ENCODE measurements at regions not wholly inside any gene's neighbourhood (a gene's known extent, or its start where the extent isn't known, plus 50 kb on each side); places are given as distances from the start of the nearest gene placed in this dataset.

GRCh38 chr9:129332581-129332980, 154.5 kb upstream of the IER5L start:
- H3K27me3 ChIP-seq (ENCODE audit: insufficient read depth) = no peaks in the 10 kb centered on the region
- WGBS (ENCODE audit: low lambda C conversion rate) = 94% methylated on average over 4 of the region's 4 CpGs
- H3K79me2 ChIP-seq (ENCODE audit: insufficient read depth) = no peaks in the 10 kb centered on the region
- POLR2A ChIA-PET = interaction anchor here (0.6 to 1.4 kb wide), 2 partner anchors 12 to 264 kb away, joined by 3 to 4 read pairs; no protein-coding TSS in a partner anchor
- H3K9me2 ChIP-seq = no peaks in the 10 kb centered on the region
- peaks cover 32% of the 10 kb centered on the region for H3F3A ChIP-seq (replicated peaks; ENCODE audit: insufficient read depth)
- no peaks in the 10 kb centered on the region for H4K20me1 ChIP-seq (ENCODE audit: insufficient read depth)
- no peaks in the 10 kb centered on the region for H3K36me3 ChIP-seq (replicated peaks in 1 of 2; ENCODE audit: control insufficient read depth in 1 of 2, insufficient read depth in 2 of 2, low read length in 1 of 2)
- peak overlapping the region; percentile 33 to 54 for H3K27ac ChIP-seq (ENCODE audit: low read depth in 2 of 2, low read length in 1 of 2)
- TF ChIP-seq USF2 (IDR thresholded peaks at IDR 0.05; ENCODE audit: borderline replicate concordance, low read depth, low read length) (no peak), RFX5 (IDR thresholded peaks at IDR 0.05; ENCODE audit: low read length) (no peak), ELF1 (IDR thresholded peaks at IDR 0.05) (no peak), GABPA (IDR thresholded peaks at IDR 0.05; ENCODE audit: low read depth) (no peak), JUND (IDR thresholded peaks at IDR 0.05) (no peak), RXRA (IDR thresholded peaks at IDR 0.05; ENCODE audit: borderline replicate concordance, low read depth) (no peak), NRF1 (IDR thresholded peaks at IDR 0.05; ENCODE audit: low read depth, low read length) (no peak), TEAD4 (IDR thresholded peaks at IDR 0.05; ENCODE audit: borderline replicate concordance, insufficient read depth) (no peak), MEF2A (IDR thresholded peaks at IDR 0.05; ENCODE audit: borderline replicate concordance, low read depth) (no peak), RAD21 (IDR thresholded peaks at IDR 0.05; ENCODE audit: low read length) (no peak), NFIC (IDR thresholded peaks at IDR 0.05; ENCODE audit: borderline replicate concordance) (no peak), GATA2 (CRISPR knock-in tag; IDR thresholded peaks at IDR 0.05) (no peak)
- TF ChIP-seq, protein P1, sequence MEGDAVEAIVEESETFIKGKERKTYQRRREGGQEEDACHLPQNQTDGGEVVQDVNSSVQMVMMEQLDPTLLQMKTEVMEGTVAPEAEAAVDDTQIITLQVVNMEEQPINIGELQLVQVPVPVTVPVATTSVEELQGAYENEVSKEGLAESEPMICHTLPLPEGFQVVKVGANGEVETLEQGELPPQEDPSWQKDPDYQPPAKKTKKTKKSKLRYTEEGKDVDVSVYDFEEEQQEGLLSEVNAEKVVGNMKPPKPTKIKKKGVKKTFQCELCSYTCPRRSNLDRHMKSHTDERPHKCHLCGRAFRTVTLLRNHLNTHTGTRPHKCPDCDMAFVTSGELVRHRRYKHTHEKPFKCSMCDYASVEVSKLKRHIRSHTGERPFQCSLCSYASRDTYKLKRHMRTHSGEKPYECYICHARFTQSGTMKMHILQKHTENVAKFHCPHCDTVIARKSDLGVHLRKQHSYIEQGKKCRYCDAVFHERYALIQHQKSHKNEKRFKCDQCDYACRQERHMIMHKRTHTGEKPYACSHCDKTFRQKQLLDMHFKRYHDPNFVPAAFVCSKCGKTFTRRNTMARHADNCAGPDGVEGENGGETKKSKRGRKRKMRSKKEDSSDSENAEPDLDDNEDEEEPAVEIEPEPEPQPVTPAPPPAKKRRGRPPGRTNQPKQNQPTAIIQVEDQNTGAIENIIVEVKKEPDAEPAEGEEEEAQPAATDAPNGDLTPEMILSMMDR (IDR thresholded peaks at IDR 0.05) = no peak
- TF ChIP-seq, protein P2, sequence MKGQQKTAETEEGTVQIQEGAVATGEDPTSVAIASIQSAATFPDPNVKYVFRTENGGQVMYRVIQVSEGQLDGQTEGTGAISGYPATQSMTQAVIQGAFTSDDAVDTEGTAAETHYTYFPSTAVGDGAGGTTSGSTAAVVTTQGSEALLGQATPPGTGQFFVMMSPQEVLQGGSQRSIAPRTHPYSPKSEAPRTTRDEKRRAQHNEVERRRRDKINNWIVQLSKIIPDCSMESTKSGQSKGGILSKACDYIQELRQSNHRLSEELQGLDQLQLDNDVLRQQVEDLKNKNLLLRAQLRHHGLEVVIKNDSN (IDR thresholded peaks at IDR 0.05; ENCODE audit: borderline replicate concordance, low read depth) = no peak
- H2AFZ ChIP-seq (ENCODE audit: low read depth) = no peak overlapping the region
- H3K4me1 ChIP-seq (ENCODE audit: control insufficient read depth in 1 of 2, insufficient read depth in 2 of 2, low read depth in 1 of 2, low read length in 1 of 2) = peaks cover 21 to 23% of the 10 kb centered on the region in 2 experiments; a peak in 3 of 4 replicates
- no peak for DNase-seq
- H3K4me2 ChIP-seq = no peak overlapping the region
- CTCF ChIA-PET = interaction anchor here (0.8 to 1.2 kb wide), 5 partner anchors 10 to 158 kb away, joined by 3 to 4 read pairs (median 3); no protein-coding TSS in a partner anchor
- H3K4me3 ChIP-seq (ENCODE audit: low read depth in 2 of 2, low read length in 1 of 2) = no peak overlapping the region
- H3K9me3 ChIP-seq = no peaks in the 10 kb centered on the region
- H3K9ac ChIP-seq = no peak overlapping the region
